Right lung (tissue), 2 donors: ENCODE measurements at regions not wholly inside any gene's neighbourhood (a gene's known extent, or its start where the extent isn't known, plus 50 kb on each side); places are given as distances from the start of the nearest gene placed in this dataset.

Experiments used
- DNase-seq, 2 donors: peaks; one replicate each; pipeline ENCODE4 v3.0.0-alpha.2; 2013

DNA sequence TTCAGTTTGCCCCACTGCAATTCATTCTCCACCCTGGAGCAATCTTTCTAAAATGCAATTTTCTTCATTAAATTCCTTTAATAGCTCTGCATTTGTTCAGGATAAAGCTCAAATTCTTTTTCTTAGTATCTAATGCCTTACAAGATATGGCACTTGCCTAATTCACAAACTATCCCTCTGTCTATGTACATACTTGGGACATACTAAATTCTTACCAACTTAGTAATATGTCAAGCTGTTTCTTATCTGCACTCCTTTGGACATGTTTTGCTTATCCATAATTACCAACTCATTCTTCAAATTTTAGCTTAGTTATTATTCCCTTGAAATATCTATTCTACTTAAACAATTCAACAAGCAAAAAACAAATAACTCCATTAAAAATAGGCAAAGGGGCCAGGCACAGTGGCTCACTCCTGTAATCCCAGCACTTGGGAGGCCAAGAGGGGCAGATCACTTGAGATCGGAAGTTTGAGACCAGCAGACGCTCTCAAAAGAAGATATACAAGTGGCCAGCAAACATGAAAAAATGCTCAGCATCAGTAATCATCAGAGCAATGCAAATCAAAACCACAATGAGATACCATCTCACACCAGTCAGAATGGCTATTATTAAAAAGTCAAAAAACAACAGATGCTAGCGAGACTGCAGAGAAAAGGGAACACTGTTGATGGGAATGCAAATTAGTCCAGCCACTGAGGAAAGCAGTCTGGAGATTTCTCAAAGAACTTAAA, 96.9 kb downstream of the FAM76B start:
- no peak for DNase-seq

DNA sequence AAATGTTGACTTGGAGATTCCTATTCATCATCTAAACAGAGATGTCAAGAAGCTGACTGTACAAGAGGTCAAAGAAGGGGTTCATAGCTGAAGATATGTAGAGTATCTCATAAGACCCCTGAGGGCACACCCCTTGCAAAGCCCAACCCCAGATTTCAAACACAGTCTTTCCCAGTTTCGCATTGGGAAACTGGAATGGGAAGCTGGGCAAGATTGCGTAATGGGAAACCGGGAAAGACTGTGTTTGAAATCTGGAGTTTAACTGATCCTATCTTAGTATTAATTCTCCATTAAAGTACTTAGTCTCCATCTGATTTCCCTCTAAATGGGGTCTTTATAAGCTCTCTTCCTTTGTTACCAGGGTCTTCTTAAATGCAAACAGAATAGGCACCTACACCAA, 99.5 kb downstream of the FAM76B start:
- DNase-seq: no peak

DNA sequence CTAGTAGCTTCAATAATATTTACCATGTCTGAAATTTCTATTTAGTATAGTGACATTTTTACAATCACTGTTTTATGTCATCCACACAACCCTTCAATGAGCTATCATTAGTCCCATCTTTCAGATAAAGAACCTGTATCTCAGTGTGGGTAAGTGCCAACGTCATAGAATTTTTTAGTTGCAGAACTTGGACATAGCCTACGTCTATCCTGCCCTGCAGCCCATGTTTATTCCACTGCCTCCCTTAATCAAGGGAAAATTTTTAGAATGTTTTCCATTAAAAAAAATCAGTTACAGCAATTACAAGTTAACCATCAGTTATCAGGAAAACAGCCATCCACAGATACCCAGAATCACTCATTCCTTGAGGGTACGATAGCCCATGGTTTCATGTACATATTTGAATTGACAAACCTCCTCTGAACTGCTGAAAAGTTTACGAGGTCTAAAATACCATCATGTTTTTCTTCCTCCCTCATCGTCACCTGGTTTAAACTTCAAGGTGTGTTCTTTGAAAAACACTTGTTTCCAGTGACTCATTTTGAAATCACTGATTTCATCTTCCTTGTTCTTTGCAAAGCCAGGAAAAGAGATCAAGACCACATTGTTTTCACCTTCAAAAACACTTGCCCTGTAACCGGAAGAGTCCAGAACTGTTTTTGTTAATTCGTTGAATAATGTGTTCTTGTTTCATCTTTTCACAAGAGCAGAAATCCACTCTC, 100.9 kb downstream of the FAM76B start:
- DNase-seq: no peak

DNA sequence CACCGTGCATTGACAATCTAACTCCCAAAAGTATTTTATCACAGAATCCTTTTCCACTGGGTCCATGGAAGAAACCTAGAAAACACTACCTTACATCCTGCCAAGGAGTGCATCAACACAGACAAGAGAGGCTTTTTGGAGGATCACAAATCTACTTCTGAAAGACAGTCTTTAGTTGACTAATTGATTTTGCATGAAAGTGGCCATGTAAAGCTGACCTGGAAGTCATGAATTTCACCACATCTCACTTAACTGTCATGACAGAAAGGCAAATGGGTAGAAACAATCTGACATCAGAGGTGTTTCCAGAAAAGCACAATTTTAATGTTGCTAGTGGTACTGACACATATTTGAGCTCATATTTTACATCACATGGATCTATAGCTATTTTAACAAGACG, 101.6 kb downstream of the FAM76B start:
- no peak for DNase-seq

DNA sequence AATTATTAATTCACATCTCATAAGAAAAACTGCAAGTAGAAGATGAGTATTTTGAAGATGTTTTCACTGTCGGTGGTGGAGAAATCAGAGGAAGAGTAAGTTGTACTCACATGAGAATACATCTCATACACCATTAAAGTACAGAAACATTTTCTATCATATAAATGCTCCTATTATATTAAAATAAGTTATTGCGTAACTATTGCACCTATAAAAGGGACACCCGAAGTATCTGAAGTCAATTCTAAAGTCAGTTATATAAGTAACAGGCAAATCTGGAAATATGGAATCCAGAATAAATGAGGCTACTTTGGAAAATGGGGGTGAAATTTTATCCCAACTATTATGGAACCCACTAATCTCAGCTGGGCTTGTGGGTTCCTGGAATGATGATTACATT, 103.3 kb downstream of the FAM76B start:
- no peak for DNase-seq

DNA sequence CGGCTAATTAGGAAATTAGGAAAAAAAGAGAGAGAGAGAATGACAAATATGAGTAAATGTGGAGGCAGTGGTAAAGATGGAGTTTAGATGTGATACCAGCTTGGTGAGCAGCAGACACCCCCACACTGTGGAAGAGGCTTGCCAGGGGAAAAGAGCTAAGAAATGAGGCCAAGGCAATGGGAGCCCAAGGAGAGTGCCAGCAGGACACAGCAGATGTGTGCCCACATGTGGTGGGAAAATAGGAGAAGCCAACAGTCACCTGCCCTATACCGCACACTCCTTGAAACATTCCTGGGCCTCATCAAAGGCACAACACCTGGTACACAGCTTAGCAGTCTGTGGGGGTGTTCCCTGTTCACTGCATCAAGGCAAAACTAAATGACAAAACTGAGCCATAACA, 104.9 kb downstream of the FAM76B start:
- no peak for DNase-seq

DNA sequence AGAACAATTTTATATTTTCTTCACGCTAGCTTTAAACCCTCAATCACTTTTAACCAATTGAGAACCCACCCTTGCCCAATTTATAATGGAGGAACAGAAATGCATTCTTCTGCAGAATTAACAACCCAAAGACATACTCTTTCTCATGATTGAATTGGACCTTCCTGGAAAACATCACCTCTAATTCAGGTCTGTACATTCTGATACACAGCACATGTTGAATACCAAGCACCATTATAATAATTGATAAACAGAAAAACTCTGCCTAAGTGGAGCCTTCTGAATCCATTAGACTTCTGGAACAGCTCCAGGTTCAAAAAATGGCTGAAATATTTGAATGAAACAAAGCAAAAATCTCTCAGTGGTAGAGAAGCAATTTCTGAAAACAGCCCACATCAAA, 105.4 kb downstream of the FAM76B start:
- DNase-seq: no peak

DNA sequence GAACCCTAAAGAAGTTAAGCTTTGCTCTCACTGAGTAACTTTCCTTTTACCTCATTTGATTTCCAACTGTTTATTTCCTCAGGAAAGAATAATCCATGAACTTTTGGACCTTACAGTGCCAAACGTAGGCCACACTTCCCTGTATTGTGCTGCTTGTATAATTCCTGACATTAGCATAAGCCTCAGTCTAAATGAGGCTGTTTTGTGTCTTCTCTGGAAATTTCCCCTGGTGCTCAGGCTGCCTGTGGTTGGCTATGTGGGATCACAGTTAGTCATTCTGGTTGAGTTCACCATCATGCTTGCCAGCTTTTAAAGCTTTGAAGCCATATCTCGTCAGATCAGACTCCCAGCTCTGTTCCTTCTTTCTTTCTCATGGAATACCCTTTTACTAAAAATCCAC, 107.0 kb downstream of the FAM76B start:
- no peak for DNase-seq

DNA sequence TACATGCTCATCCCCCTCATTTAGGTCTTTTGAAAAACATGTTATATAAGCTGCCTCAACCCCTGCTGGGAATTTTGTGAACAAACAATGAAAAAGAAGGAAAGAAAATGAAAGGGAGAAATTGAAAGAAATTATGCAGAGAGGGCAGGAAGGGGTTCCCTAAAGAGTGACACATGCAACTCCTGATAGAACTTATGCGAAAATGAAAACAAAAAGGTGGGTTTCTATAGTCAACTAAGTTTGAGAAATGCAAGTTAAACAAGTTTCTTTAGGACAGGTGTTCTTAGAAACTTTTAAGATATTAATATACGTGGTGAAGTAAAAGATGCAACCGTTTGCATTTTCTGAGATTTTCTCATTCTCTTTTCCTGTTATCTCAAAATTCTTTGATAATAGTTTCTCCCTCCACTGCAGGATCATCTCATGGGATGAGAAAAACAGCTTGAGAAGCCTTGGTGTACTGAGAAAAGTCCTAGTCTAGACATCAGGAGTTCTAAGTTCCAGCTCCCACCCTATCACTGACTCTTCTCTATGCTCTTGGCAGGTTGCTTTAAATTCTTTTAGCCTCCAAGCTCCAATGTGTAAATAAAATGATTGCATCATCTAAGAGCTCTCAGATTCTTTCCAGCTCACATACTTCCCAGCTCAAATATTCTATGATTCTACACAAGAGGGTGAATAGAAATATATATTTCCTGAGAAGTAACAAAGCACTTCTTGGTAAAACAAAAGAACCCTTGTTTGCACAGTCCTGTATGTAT, 109.2 kb downstream of the FAM76B start:
- DNase-seq: peak; percentile 58 to 71

DNA sequence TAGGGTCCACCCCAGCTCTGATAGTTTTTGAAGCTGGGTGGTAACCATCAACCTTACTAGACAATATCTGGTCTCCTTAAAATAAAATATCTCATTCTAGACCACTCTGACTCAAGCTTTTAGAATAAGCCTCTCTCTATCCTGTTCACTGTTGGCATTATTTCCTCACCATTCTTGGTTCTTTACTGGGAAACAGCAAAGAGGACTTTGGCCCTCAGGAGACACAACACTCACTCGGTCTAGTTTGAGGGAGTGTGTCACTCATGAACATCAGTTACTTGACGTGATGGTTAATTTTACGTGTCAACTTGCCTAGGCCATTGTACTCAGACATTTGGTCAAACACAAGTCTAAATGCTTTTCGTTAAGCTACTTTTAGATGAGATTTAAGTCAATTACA, 110.6 kb downstream of the FAM76B start:
- no peak for DNase-seq

DNA sequence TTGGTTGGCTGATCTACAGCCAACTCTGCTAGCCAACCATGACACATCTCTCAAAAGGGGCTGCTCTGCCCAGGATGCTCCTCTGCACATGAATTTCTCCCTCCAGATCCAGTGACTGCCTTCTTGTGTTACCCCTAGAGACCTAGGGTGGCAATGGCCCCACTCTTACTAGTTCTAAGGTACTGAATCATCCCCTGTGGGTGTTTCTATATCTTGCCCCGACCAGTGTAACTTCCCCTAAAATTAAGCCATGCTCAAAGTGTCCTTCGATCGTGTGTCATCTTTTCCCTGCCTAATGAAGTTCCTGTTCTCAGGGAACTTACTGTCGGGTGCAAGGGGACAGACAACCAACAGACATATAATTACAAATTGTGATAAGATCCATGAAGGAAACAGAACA, 113.3 kb downstream of the FAM76B start:
- no peak for DNase-seq

DNA sequence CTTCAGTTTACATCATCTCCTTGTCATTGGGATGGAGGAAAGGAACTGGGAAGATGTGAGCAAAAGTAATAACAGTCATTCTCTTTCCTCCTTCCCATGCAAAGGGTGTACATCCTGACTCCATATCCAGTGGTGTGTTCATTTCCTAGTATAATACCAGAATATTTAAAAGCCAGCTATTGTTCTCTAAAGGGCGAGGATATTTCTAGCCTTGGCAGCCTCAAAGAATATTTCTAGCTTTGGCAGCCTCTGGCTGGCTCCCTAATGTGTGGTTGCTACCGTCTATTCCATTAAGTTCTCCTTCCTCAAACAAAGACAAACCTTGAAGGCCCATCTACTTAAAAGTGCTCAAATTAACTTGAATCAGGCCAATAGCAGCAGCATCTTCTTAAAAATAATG, 114.0 kb downstream of the FAM76B start:
- DNase-seq: no peak

DNA sequence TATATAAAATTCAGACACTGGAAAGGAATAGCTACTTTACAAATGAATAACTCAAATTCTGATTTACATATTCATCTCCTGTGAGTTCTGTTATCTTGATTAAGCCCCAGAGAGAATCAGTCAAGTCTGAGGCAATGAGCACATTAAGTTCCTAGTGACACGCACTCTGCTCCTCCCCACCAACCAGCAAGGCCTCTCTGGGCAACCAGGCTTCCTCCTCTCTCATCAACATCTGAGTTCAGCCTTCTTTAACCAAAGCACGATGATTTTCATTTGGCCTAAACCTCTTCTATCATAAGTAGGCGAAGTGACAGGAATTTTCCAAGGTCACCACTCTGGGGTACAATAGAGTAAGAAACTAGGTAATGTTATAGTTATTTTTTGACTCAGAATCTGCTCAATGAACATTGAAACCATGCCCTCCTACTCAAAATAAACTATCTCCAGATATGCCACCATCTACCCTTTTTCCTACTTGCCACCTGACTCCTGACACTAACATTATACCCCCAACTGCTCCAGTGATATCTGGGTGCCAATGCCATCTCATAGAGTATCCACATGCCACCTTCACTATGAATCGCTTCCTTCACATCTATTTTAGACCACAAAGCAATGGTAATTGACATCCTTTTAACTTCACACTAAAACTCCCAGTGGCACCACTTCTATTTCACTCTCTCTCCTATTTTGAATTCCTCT, 114.8 kb downstream of the FAM76B start:
- no peak for DNase-seq

DNA sequence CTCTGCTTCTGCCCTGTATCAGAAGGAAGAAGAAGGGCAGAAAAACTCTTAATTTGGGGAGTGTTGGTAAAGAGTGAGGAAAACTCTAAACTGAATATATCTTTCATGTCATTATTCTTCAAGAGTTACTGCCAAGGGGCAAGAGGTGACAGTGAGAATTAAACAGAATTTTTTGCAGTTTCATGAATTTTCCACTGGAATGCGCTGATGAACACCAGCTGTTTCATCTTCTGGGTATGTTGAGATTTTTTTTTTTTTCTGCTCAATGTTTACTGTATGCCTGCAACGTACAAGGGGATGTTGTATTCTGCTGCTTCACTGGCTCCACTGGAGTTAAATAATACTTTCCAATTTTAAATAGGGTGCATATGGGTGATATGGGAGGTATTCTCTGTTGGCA, 117.8 kb downstream of the FAM76B start:
- peak; percentile 84 to 86 for DNase-seq

DNA sequence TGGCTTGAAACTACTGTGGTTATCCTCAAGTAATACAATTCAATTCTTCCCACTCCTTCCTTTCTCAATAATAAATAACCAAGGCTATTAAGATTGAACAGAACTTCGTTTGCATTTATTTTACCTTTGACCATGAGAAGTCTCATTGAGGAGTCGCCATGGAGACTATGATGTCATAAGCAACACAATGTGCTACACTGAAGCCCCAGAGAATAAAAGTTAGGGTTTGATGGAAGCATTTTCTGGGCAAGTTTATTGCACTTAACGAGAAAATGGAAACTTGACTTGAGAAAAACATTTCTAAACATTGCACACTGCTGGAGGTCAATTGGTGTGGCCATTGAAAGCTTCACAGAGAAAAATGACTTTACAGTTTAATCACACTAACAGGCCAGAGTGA, 121.5 kb downstream of the FAM76B start:
- DNase-seq: no peak

DNA sequence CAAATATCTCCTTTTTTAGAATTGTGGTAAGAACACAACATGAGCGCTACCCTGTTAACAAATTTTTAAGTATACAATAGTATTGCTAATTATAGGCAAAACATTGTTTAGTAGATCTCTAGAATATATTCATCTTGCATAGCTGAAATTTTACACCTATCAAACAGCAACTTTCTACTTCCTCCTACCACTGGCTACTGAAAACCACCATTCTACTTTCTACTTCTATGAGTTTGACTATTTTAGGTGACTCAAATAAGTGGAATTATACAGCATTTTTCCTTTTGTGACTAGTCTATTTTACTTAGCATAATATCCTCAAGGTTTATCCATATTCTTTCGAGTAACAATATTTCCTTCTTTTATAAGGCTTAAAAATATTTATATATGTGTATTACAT, 128.4 kb downstream of the FAM76B start:
- no peak for DNase-seq

DNA sequence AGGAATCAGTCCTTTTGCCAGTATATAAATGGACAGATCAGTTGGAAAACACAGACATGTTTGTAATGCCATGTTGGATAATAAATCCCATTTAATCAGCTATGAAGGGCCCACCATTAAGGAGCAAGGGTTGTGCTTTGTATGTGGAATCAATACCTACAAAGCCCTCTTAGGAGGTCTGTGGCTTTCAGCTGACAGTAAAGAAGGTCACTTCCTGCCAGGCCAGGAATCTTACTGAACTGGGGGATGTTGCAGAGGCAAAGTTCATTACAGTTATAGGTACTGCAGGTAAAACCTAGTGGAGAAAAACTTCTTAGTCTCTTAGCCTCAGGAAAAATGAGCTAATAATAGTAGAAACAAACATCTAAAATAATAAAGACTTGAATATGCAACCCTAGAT, 129.5 kb downstream of the FAM76B start:
- no peak for DNase-seq

DNA sequence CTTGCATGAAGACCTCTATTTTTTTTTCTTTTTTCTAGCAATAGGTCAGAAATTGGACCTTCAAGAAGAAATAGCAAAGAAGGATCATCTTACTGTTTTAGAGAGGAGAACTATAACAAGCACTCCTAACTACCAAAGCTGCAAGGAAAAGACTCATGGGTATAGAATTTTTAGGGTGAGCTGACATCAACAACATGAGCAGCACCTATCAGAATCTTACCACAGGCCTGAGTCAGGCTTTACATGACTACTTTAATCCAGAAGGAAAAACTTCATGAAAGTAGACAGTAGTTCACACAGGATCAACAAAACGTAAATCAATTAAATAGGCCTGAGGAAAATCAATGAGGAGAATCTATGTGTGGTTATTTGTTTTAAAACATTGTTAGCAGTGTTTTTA, 130.5 kb downstream of the FAM76B start:
- DNase-seq: no peak

DNA sequence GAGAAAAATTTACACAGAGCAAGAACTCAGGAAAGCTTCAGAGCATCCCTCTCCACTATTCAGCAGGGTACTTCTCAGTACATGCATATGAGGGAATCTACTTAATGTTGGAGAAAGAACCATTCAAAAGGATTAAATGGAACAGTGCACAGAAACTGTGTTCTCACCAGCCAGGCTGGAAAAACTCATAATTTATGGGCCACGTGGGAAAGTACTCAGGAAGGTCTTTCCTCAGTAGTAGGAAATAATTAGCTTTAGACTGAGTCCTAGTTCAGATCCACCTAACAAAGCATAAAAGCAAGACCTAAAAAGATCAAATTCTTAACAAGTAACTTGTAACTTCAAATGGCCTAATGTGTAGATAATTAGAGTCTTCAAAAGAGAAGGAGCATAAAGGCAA, 134.0 kb downstream of the FAM76B start:
- no peak for DNase-seq

DNA sequence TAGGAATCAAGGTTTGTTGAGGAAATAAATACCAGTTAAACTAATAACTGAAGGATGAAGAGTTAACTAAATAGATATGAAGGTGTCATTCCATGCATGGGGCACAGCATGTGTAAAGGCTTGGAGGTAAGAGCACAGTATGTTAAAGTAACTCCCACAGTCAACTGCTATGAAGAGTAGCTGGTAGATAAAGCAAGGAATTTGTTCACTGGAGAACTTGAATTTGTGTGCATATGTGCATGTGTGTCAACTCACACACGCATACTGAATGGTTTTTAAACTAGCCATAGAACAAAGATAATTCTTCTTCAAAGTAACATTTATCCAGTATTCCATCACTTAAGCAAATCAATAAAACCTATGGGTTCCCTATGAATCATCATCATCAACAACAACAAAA, 135.9 kb downstream of the FAM76B start:
- DNase-seq: no peak

DNA sequence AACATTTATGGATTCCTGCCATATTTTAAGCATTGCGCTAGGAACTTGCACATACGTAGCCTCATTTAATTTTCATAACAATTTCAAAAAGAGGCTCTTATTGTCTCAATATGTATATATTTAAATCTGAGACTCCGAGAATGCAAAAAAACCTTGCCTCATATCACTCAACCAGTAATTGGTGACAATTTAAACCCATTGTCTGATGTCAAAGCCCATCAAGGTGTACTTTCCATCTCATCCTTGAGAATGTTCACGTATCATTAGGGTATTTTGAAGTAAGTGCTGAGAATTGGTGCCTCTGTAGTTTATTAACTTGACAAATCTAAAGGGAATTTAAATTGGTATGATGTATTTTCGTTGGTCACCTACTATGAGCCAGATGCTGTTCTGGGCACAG, 136.5 kb downstream of the FAM76B start:
- DNase-seq: no peak

DNA sequence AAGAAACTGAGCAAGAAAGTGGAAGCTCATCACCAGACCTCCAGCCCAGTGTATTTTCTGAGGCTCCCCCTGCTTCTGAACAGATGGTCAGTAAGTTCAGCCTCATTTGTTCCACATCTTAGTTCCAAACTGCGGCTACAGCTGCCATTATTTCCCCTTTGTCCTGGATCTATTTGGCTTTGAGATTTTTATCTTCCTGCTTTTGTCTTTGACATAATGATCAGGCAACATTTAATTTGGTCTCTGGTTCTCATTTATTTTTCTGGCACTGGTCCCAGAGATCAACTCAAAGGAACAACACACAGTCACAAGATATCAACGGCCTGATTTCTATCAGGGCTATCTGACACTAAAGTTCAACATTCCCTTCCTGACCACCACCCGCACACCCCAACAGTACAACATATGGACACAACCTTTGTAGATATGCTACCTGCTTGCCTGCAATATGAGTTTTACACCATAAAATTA, 137.5 kb downstream of the FAM76B start:
- DNase-seq: peak in 1 of 2 donors; percentile 13
